Vagina (tissue), 2 donors: ENCODE measurements at regions not wholly inside any gene's neighbourhood (a gene's known extent, or its start where the extent isn't known, plus 50 kb on each side); places are given as distances from the start of the nearest gene placed in this dataset.

ENCODE experiments used
- POLR2A ChIP-seq, 2 donors: fragments of 450-650 bp; IDR thresholded peaks; one replicate each; pipeline ENCODE4 v1.6.1; 2017; ENCODE audit warnings: antibody characterized with exemption in 2 of 2, mild to moderate bottlenecking in 2 of 2, moderate library complexity in 2 of 2
- POLR2AphosphoS5 ChIP-seq, 2 donors: sonication (generic); formaldehyde crosslinking; IDR thresholded peaks; one replicate each; pipeline ENCODE4 v1.9.0; 2017; ENCODE audit warnings: antibody characterized with exemption in 2 of 2, mild to moderate bottlenecking in 2 of 2, low read depth in 1 of 2; ENCODE audit not compliant: insufficient read depth in 1 of 2
- TF ChIP-seq, protein P1 (sequence below), 3 experiments: fragments of 450-650 bp in 2 of 3; fragments of 200-600 bp in 1 of 3; sonication (generic) in 1 of 3; IDR thresholded peaks; one replicate each; pipeline ENCODE4 v1.5.1; 2017 to 2019; ENCODE audit warnings: antibody characterized with exemption in 3 of 3, mild to moderate bottlenecking in 2 of 3, moderate library complexity in 2 of 3

DNA sequence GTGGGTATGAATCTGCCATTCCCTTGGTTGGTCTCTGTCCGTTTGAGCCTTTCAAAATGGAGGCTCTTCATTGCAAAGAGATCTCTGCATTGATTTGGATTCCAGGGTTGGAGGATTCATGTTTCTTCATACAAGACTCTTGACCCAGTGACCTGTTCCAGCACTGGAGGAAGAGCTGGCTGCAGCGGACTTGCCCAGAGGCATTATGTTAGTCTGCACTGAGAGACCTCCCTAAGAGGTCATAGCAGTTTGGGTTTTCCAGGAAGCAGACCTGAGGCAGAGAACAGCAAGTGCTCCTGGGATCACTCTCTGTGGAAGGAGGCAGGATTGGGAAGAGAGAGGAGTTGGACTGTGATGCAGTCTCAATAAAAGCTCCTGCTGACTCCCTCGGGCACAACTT lies 57.7 kb upstream of the PTPRT start:
- TF ChIP-seq POLR2AphosphoS5 (IDR thresholded peaks at IDR 0.05; ENCODE audit: insufficient read depth in 1 of 2, low read depth in 1 of 2) (no peak), POLR2A (IDR thresholded peaks at IDR 0.05) (no peak)
- TF ChIP-seq, protein P1, sequence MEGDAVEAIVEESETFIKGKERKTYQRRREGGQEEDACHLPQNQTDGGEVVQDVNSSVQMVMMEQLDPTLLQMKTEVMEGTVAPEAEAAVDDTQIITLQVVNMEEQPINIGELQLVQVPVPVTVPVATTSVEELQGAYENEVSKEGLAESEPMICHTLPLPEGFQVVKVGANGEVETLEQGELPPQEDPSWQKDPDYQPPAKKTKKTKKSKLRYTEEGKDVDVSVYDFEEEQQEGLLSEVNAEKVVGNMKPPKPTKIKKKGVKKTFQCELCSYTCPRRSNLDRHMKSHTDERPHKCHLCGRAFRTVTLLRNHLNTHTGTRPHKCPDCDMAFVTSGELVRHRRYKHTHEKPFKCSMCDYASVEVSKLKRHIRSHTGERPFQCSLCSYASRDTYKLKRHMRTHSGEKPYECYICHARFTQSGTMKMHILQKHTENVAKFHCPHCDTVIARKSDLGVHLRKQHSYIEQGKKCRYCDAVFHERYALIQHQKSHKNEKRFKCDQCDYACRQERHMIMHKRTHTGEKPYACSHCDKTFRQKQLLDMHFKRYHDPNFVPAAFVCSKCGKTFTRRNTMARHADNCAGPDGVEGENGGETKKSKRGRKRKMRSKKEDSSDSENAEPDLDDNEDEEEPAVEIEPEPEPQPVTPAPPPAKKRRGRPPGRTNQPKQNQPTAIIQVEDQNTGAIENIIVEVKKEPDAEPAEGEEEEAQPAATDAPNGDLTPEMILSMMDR (IDR thresholded peaks at IDR 0.05) = no peak
